ENCODE measurements at regions not wholly inside any gene's neighbourhood (a gene's known extent, or its start where the extent isn't known, plus 50 kb on each side); places are given as distances from the start of the nearest gene placed in this dataset.
"Not testable (repeated sequence)": the region's sequence is repeated elsewhere in the genome, so short reads cannot be mapped to it uniquely, and the experiment has no call there.

GRCh38 chrX:65451663-65452062, 82.9 kb downstream of the LAS1L start:
- Histone ChIP-seq H3K9me3 (no peaks in the 10 kb centered on the region), H3K4me1 (no peaks in the 10 kb centered on the region), H3K36me3 (no peaks in the 10 kb centered on the region), H3K27ac (no peak overlapping the region), H3K4me3 (no peak overlapping the region), H3K27me3 (no peaks in the 10 kb centered on the region)
- peak; percentile 50 for ATAC-seq
- TF ChIP-seq CTCF (IDR thresholded peaks at IDR 0.05), result peak; percentile 34 to 38
- DNase-seq, result no peak
- intact Hi-C loops (cut with DNase I), result no loop called here

- intact Hi-C loops (cut with DNase I), result no loop called here
Observed at GRCh38 chrX:65420154-65420553, 114.4 kb downstream of the LAS1L start.

GRCh38 chrX:65407662-65408061, 126.9 kb downstream of the LAS1L start:
- ATAC-seq; H3K9me3 ChIP-seq; H3K27ac ChIP-seq; H3K4me1 ChIP-seq; intact Hi-C loops (cut with DNase I); H3K36me3 ChIP-seq; DNase-seq: not testable (repeated sequence)
- Histone ChIP-seq H3K4me3 (peak overlapping the region in 1 of 2 donors; percentile 16), H3K27me3 (peaks cover 11 to 51% of the 10 kb centered on the region in 2 donors)

More at GRCh38 chrX:65420154-65420553, 114.4 kb downstream of the LAS1L start:
- TF ChIP-seq CTCF (IDR thresholded peaks at IDR 0.05), result no peak
- Histone ChIP-seq H3K27ac (no peak overlapping the region), H3K4me3 (no peak overlapping the region), H3K27me3 (no peaks in the 10 kb centered on the region), H3K36me3 (no peaks in the 10 kb centered on the region), H3K9me3 (peaks cover 0 to 5% of the 10 kb centered on the region in 2 donors), H3K4me1 (no peaks in the 10 kb centered on the region)
- DNase-seq (no peak), ATAC-seq (no peak)

- no peaks in the 10 kb centered on the region for H3K36me3 ChIP-seq
- no peak for TF ChIP-seq CTCF (IDR thresholded peaks at IDR 0.05)
- peaks cover 11 to 51% of the 10 kb centered on the region in 2 donors for H3K27me3 ChIP-seq
- H3K4me3 ChIP-seq, result peak overlapping the region in 1 of 2 donors; percentile 16
- H3K27ac ChIP-seq, result no peak overlapping the region
- ATAC-seq (peak; percentile 40), DNase-seq (peak in 1 of 4 donors; percentile 2)
- intact Hi-C loops (cut with DNase I), result no loop called here
- H3K9me3 ChIP-seq, result no peaks in the 10 kb centered on the region
- no peaks in the 10 kb centered on the region for H3K4me1 ChIP-seq
Observed at GRCh38 chrX:65407157-65407626, 127.4 kb downstream of the LAS1L start.

- peaks cover 11 to 51% of the 10 kb centered on the region in 2 donors for H3K27me3 ChIP-seq
Observed at GRCh38 chrX:65406532-65406931, 128.1 kb downstream of the LAS1L start.

More at GRCh38 chrX:65406532-65406931, 128.1 kb downstream of the LAS1L start:
- Histone ChIP-seq H3K4me1 (no peaks in the 10 kb centered on the region), H3K9me3 (no peaks in the 10 kb centered on the region), H3K4me3 (no peak overlapping the region), H3K27ac (no peak overlapping the region), H3K36me3 (no peaks in the 10 kb centered on the region)
- intact Hi-C loops (cut with DNase I), result no loop called here
- peak in 2 of 4 donors; percentile 4 to 64 for DNase-seq
- peak; percentile 41 for ATAC-seq
- no peak for TF ChIP-seq CTCF (IDR thresholded peaks at IDR 0.05)
